NOMO-1 treated with DMSO at 0.1 percent for 48 hours (cell line): ENCODE measurements at regions not wholly inside any gene's neighbourhood (a gene's known extent, or its start where the extent isn't known, plus 50 kb on each side); places are given as distances from the start of the nearest gene placed in this dataset.

Source experiments
- DNase-seq: peaks from one replicate; lab custom pipeline; 2025; ENCODE audit not compliant: unreplicated experiment; lab: John Stamatoyannopoulos, UW

GRCh38 chr7:33841031-33841430, 64.3 kb upstream of the BMPER start:
- DNase-seq = no peak

GRCh38 chr7:33841705-33842129, 63.6 kb upstream of the BMPER start:
- no peak for DNase-seq

GRCh38 chr7:33842150-33842549, 63.2 kb upstream of the BMPER start:
- DNase-seq = no peak

- no peak for DNase-seq
These were observed 59.3 kb upstream of the BMPER start for GRCh38 chr7:33845991-33846509.

GRCh38 chr7:33849004-33849403, 56.3 kb upstream of the BMPER start:
- no peak for DNase-seq

GRCh38 chr7:33849971-33850559, 55.3 kb upstream of the BMPER start:
- DNase-seq = no peak

- no peak for DNase-seq
These were observed 54.6 kb upstream of the BMPER start for GRCh38 chr7:33850768-33851167.

- DNase-seq = no peak
These were observed 52.5 kb upstream of the BMPER start for GRCh38 chr7:33852838-33853237.

GRCh38 chr7:33853361-33854062, 51.8 kb upstream of the BMPER start:
- DNase-seq = no peak

GRCh38 chr7:33854178-33854577, 51.2 kb upstream of the BMPER start:
- DNase-seq = no peak

GRCh38 chr7:33854801-33855350, 50.5 kb upstream of the BMPER start:
- DNase-seq = peak; percentile 67
